IMR-90 (cell line): ENCODE measurements at regions not wholly inside any gene's neighbourhood (a gene's known extent, or its start where the extent isn't known, plus 50 kb on each side); places are given as distances from the start of the nearest gene placed in this dataset.

Experiments used
- ATAC-seq: fragments of 200-7000 bp; cut with Tn5 transposase; 2 replicates; pipeline ENCODE4 v1.9.1; 2020; ENCODE audit warnings: low read depth, mild to moderate bottlenecking, moderate library complexity
- BruUV-seq: library from RNA; stranded (reverse); fragments of 400-500 nt; replicated peaks from 2 replicates; lab custom pipeline; 2021; lab: Mats Ljungman, UMichigan
- CTCF ChIA-PET: fragments of 300-600 bp; formaldehyde crosslinking; extraction: SDS; loops from one replicate; lab custom pipeline; 2021; ENCODE audit warnings: antibody characterized with exemption; lab: Yijun Ruan, JAX
- POLR2A ChIA-PET: fragments of 300-600 bp; sonication (Branson Sonifier 250); formaldehyde crosslinking; loops from one replicate; lab custom pipeline; 2022; ENCODE audit warnings: antibody characterized with exemption; ENCODE audit not compliant: unreplicated experiment; lab: Charles Lee
- DNase-seq: peaks from one replicate; pipeline ENCODE4 v3.0.0; 2013
- H2AFZ ChIP-seq: replicated peaks from 2 replicates; pipeline ENCODE3; 2013; ENCODE audit warnings: low read length, mild to moderate bottlenecking; ENCODE audit not compliant: poor library complexity
- H2AK5ac ChIP-seq: 2 replicates; pipeline ENCODE4 v1.6.1; 2013; ENCODE audit warnings: low read depth, low read length, inconsistent platforms
- H2AK9ac ChIP-seq: replicated peaks from 2 replicates; pipeline ENCODE3; 2013; ENCODE audit warnings: mild to moderate bottlenecking, low read depth, low read length, moderate library complexity; ENCODE audit not compliant: poor library complexity
- H2BK120ac ChIP-seq: 2 replicates; pipeline ENCODE4 v1.6.1; 2013; ENCODE audit warnings: low read depth, low read length, inconsistent platforms
- H2BK15ac ChIP-seq: 3 replicates; pipeline ENCODE4 v1.6.1; 2013; ENCODE audit warnings: low read depth, low read length, inconsistent platforms
- H2BK20ac ChIP-seq: 2 replicates; pipeline ENCODE4 v1.6.1; 2013; ENCODE audit warnings: low read depth, mild to moderate bottlenecking, inconsistent platforms, low read length, moderate library complexity
- H2BK5ac ChIP-seq: 2 replicates; pipeline ENCODE4 v1.6.1; 2013; ENCODE audit warnings: mild to moderate bottlenecking, low read depth, low read length, inconsistent platforms; ENCODE audit not compliant: poor library complexity, severe bottlenecking
- H3K14ac ChIP-seq: replicated peaks from 2 replicates; pipeline ENCODE4 v1.6.1; 2013; ENCODE audit warnings: low read depth, low read length, inconsistent platforms
- H3K18ac ChIP-seq: 2 replicates; pipeline ENCODE4 v1.6.1; 2013; ENCODE audit warnings: low read depth, low read length, control low read depth
- H3K23ac ChIP-seq: 2 replicates; pipeline ENCODE4 v1.6.1; 2013; ENCODE audit warnings: low read depth, low read length, inconsistent platforms
- H3K27ac ChIP-seq: 2 replicates; pipeline ENCODE4 v1.5.1; 2013; ENCODE audit warnings: mild to moderate bottlenecking, control low read depth, low read length; ENCODE audit not compliant: insufficient read depth
- H3K27me3 ChIP-seq: 2 replicates; pipeline ENCODE4 v1.6.1; 2013; ENCODE audit warnings: low read length; ENCODE audit not compliant: control insufficient read depth, insufficient read depth
- H3K36me3 ChIP-seq: 2 replicates; pipeline ENCODE4 v1.6.1; 2013; ENCODE audit warnings: low read length, mixed read lengths; ENCODE audit not compliant: control insufficient read depth, insufficient read depth
- H3K4ac ChIP-seq: 2 replicates; pipeline ENCODE4 v1.6.1; 2013; ENCODE audit warnings: low read depth, low read length, inconsistent platforms
- H3K4me1 ChIP-seq: 2 replicates; pipeline ENCODE4 v1.6.1; 2013; ENCODE audit warnings: low read length, mixed read lengths; ENCODE audit not compliant: control insufficient read depth, insufficient read depth
- H3K4me2 ChIP-seq: 2 replicates; pipeline ENCODE4 v1.6.1; 2013; ENCODE audit warnings: low read depth, mild to moderate bottlenecking, control low read depth, low read length, moderate library complexity
- H3K4me3 ChIP-seq: 2 replicates; pipeline ENCODE4 v1.5.1; 2013; ENCODE audit warnings: low read depth, mild to moderate bottlenecking, control low read depth, low read length, moderate library complexity; ENCODE audit not compliant: insufficient read depth
- H3K56ac ChIP-seq: 2 replicates; pipeline ENCODE4 v1.6.1; 2013; ENCODE audit warnings: low read length, inconsistent platforms; ENCODE audit not compliant: insufficient read depth; ENCODE audit errors: extremely low read depth
- H3K79me1 ChIP-seq, 2 experiments: 2 replicates each; pipeline ENCODE4 v1.6.1; 2013; ENCODE audit warnings: low read length in 2 of 2, inconsistent platforms in 1 of 2, low read depth in 1 of 2
- H3K9ac ChIP-seq: 2 replicates; pipeline ENCODE4 v1.6.1; 2013; ENCODE audit warnings: low read depth, low read length, control low read depth
- H3K9me1 ChIP-seq: 2 replicates; pipeline ENCODE4 v1.6.1; 2013; ENCODE audit warnings: low read length, inconsistent platforms; ENCODE audit not compliant: insufficient read depth
- H3K9me3 ChIP-seq: 2 replicates; pipeline ENCODE4 v1.6.1; 2013; ENCODE audit warnings: low read length; ENCODE audit not compliant: control insufficient read depth, insufficient read depth
- H4K20me1 ChIP-seq: 2 replicates; pipeline ENCODE4 v1.6.1; 2013; ENCODE audit warnings: low read length, inconsistent platforms; ENCODE audit not compliant: insufficient read depth
- H4K5ac ChIP-seq: 2 replicates; pipeline ENCODE4 v1.6.1; 2013; ENCODE audit warnings: mild to moderate bottlenecking, low read depth, low read length, control low read depth
- H4K8ac ChIP-seq, 2 experiments: 2 replicates each; pipeline ENCODE4 v1.6.1; 2013; ENCODE audit warnings: low read depth in 2 of 2, low read length in 2 of 2, control low read depth in 1 of 2, inconsistent platforms in 1 of 2
- H4K91ac ChIP-seq: 2 replicates; pipeline ENCODE4 v1.6.1; 2013; ENCODE audit warnings: low read depth, low read length, inconsistent platforms; ENCODE audit not compliant: insufficient read depth
- BHLHE40 ChIP-seq: fragments of 150-350 bp; IDR thresholded peaks from 2 replicates; pipeline ENCODE4 v1.6.1; 2016; ENCODE audit warnings: mild to moderate bottlenecking, low read depth, low read length
- CEBPB ChIP-seq: IDR thresholded peaks from 2 replicates; pipeline ENCODE4 v1.6.1; 2012; ENCODE audit warnings: low read depth, low read length, improper control_type of control experiment
- CHD1 ChIP-seq: IDR thresholded peaks from 2 replicates; pipeline ENCODE4 v1.6.1; 2012; ENCODE audit warnings: low read depth, low read length, improper control_type of control experiment
- CTCF ChIP-seq: conservative IDR thresholded peaks from 2 replicates; pipeline ENCODE4 v1.5.1; 2012; ENCODE audit warnings: mild to moderate bottlenecking, low read depth, low read length, improper control_type of control experiment
- ELK1 ChIP-seq: fragments of 150-350 bp; IDR thresholded peaks from 2 replicates; pipeline ENCODE4 v1.6.1; 2016; ENCODE audit warnings: low read depth, mild to moderate bottlenecking, low read length, moderate library complexity, borderline replicate concordance
- FOS ChIP-seq: fragments of 150-350 bp; IDR thresholded peaks from 2 replicates; pipeline ENCODE4 v1.6.1; 2016; ENCODE audit warnings: low read depth, low read length
- MAFK ChIP-seq: IDR thresholded peaks from 2 replicates; pipeline ENCODE4 v1.6.1; 2012; ENCODE audit warnings: low read depth, low read length, improper control_type of control experiment
- MAZ ChIP-seq: IDR thresholded peaks from 2 replicates; pipeline ENCODE4 v1.6.1; 2012; ENCODE audit warnings: low read depth, mild to moderate bottlenecking, low read length, improper control_type of control experiment, moderate library complexity, borderline replicate concordance
- MXI1 ChIP-seq: IDR thresholded peaks from 2 replicates; pipeline ENCODE4 v1.6.1; 2012; ENCODE audit warnings: low read depth, mild to moderate bottlenecking, low read length, moderate library complexity, borderline replicate concordance
- NFE2L2 ChIP-seq: fragments of 150-350 bp; IDR thresholded peaks from 2 replicates; pipeline ENCODE4 v1.6.1; 2016; ENCODE audit warnings: low read depth, mild to moderate bottlenecking, low read length
- POLR2A ChIP-seq: IDR thresholded peaks from 2 replicates; pipeline ENCODE4 v1.6.1; 2012; ENCODE audit warnings: mild to moderate bottlenecking, low read depth, low read length
- RAD21 ChIP-seq: IDR thresholded peaks from 2 replicates; pipeline ENCODE4 v1.6.1; 2012; ENCODE audit warnings: low read length, improper control_type of control experiment
- RCOR1 ChIP-seq: IDR thresholded peaks from 2 replicates; pipeline ENCODE4 v1.6.1; 2012; ENCODE audit warnings: mild to moderate bottlenecking, low read length, improper control_type of control experiment; ENCODE audit not compliant: insufficient replicate concordance
- RFX5 ChIP-seq: IDR thresholded peaks from 2 replicates; pipeline ENCODE4 v1.8.0; 2012; ENCODE audit warnings: low read depth, mild to moderate bottlenecking, low read length, moderate library complexity
- SMC3 ChIP-seq: fragments of 150-350 bp; IDR thresholded peaks from 2 replicates; pipeline ENCODE4 v1.6.1; 2016; ENCODE audit warnings: low read depth, mild to moderate bottlenecking, antibody characterized with exemption, low read length, moderate library complexity
- USF2 ChIP-seq: fragments of 150-350 bp; IDR thresholded peaks from 2 replicates; pipeline ENCODE4 v1.6.1; 2017; ENCODE audit warnings: mild to moderate bottlenecking, antibody characterized with exemption, low read length, low read depth
- WGBS, 2 experiments: methylation state at CpG; one replicate each; pipeline versions ENCODE4 v1.1.5 to v1.1.7; 2013; ENCODE audit warnings: missing lambda C conversion rate in 2 of 2; ENCODE audit not compliant: insufficient read length in 1 of 2; ENCODE audit errors: extremely low coverage in 2 of 2; 5-methylcytosine and 5-hydroxymethylcytosine counted together
- dilution Hi-C: fragments of 300-500 bp; cut with HindIII; formaldehyde crosslinking; loops from one replicate; pipeline ENCODE4 v1.14.3; 2018; ENCODE audit warnings: low sequenced_read_pairs; ENCODE audit not compliant: unreplicated experiment
- in situ Hi-C: fragments of 300-500 bp; cut with MboI; formaldehyde crosslinking; loops from 3 replicates; pipeline ENCODE4 v1.14.3; 2019; ENCODE audit warnings: low sequenced_read_pairs, inconsistent platforms, mixed read lengths
- intact Hi-C: fragments of 100-400 bp; cut with micrococcal nuclease; formaldehyde crosslinking; loops from 2 replicates; pipeline ENCODE4 v1.10.0; 2022

GRCh38 chr1:104459886-104460285 lies 710.2 kb downstream of the AMY1C start:
- in situ Hi-C loops (no loop called here), dilution Hi-C loops (no loop called here), intact Hi-C loops (no loop called here)
- no peak for ATAC-seq
- ChIA-PET POLR2A (no interaction called here), CTCF (interaction anchor here (0.8 kb wide), 1 partner anchor 9 kb away, joined by 3 read pairs; no protein-coding TSS in a partner anchor)
- no peak overlapping the region for H2BK120ac ChIP-seq
- H4K5ac ChIP-seq = no peak overlapping the region
- no peaks in the 10 kb centered on the region for H3K79me1 ChIP-seq
- no peak overlapping the region for H4K91ac ChIP-seq
- H3K4me2 ChIP-seq = no peak overlapping the region
- H3K18ac ChIP-seq = no peak overlapping the region
- TF ChIP-seq POLR2A (no peak), CHD1 (no peak), USF2 (no peak), RFX5 (no peak), MXI1 (no peak), BHLHE40 (no peak), CEBPB (no peak), SMC3 (no peak), RAD21 (no peak), ELK1 (no peak), MAFK (no peak), RCOR1 (no peak), MAZ (no peak), NFE2L2 (no peak), CTCF (no peak), FOS (no peak)
- H3K9ac ChIP-seq = no peak overlapping the region
- no peak overlapping the region for H2BK20ac ChIP-seq
- H3K27me3 ChIP-seq = no peaks in the 10 kb centered on the region
- peaks cover 22% of the 10 kb centered on the region for H3K9me3 ChIP-seq
- no peak overlapping the region for H3K4ac ChIP-seq
- H2AFZ ChIP-seq = no peak overlapping the region
- BruUV-seq = no TSS peak
- H2AK5ac ChIP-seq = no peak overlapping the region
- H3K14ac ChIP-seq = no peak overlapping the region
- no peaks in the 10 kb centered on the region for H3K9me1 ChIP-seq
- no peaks in the 10 kb centered on the region for H3K4me1 ChIP-seq
- H3K23ac ChIP-seq = no peak overlapping the region
- no peak overlapping the region for H3K4me3 ChIP-seq
- no peak for DNase-seq
- no peaks in the 10 kb centered on the region for H3K36me3 ChIP-seq
- WGBS, 2 experiments = no CpG with 5 or more reads among the region's 2 CpGs
- no peak overlapping the region for H4K8ac ChIP-seq
- H3K56ac ChIP-seq = no peak overlapping the region
- no peak overlapping the region for H2BK15ac ChIP-seq
- no peak overlapping the region for H2AK9ac ChIP-seq
- no peak overlapping the region for H2BK5ac ChIP-seq
- no peaks in the 10 kb centered on the region for H4K20me1 ChIP-seq
- H3K27ac ChIP-seq = no peak overlapping the region
